WTC11 (cell line): ENCODE measurements at regions not wholly inside any gene's neighbourhood (a gene's known extent, or its start where the extent isn't known, plus 50 kb on each side); places are given as distances from the start of the nearest gene placed in this dataset.

Experiments
- ARID4B ChIP-seq: sonication (generic); formaldehyde crosslinking; IDR thresholded peaks from 2 replicates; pipeline ENCODE4 v1.8.0; 2023; ENCODE audit warnings: missing genetic modification reagents, mild to moderate bottlenecking, borderline replicate concordance
- ATF3 ChIP-seq: sonication (generic); formaldehyde crosslinking; conservative IDR thresholded peaks from 2 replicates; pipeline ENCODE4 v1.8.1; 2022; ENCODE audit warnings: mild to moderate bottlenecking, missing genetic modification reagents
- CTCF ChIP-seq: fragments of 200-600 bp; IDR thresholded peaks from 2 replicates; pipeline ENCODE4 v1.8.0; 2022; ENCODE audit warnings: antibody characterized with exemption
- ESRRA ChIP-seq: sonication (generic); formaldehyde crosslinking; IDR thresholded peaks from 2 replicates; pipeline ENCODE4 v1.8.1; 2022; ENCODE audit warnings: mild to moderate bottlenecking, missing genetic modification reagents, borderline replicate concordance
- FOXK1 ChIP-seq: sonication (generic); formaldehyde crosslinking; IDR thresholded peaks from 2 replicates; pipeline ENCODE4 v1.8.0; 2022; ENCODE audit warnings: mild to moderate bottlenecking, moderate library complexity, missing genetic modification reagents
- MAX ChIP-seq: sonication (generic); formaldehyde crosslinking; IDR thresholded peaks from 2 replicates; pipeline ENCODE4 v1.8.0; 2022; ENCODE audit warnings: mild to moderate bottlenecking, missing genetic modification reagents
- NR2C2 ChIP-seq: sonication (generic); formaldehyde crosslinking; IDR thresholded peaks from 2 replicates; pipeline ENCODE4 v1.8.0; 2022; ENCODE audit warnings: mild to moderate bottlenecking, missing genetic modification reagents
- NR3C1 ChIP-seq: sonication (generic); formaldehyde crosslinking; conservative IDR thresholded peaks from 2 replicates; pipeline ENCODE4 v1.8.1; 2023; ENCODE audit warnings: low read depth, mild to moderate bottlenecking, missing genetic modification reagents
- PRDM15 ChIP-seq: sonication (generic); formaldehyde crosslinking; IDR thresholded peaks from 2 replicates; pipeline ENCODE4 v1.8.0; 2022; ENCODE audit warnings: missing genetic modification reagents
- PREB ChIP-seq: sonication (generic); formaldehyde crosslinking; IDR thresholded peaks from 2 replicates; pipeline ENCODE4 v1.8.1; 2022; ENCODE audit warnings: mild to moderate bottlenecking, missing genetic modification reagents, moderate library complexity, borderline replicate concordance
- RORB ChIP-seq: fragments of 250-450 bp; sonication (Bioruptor Pico); IDR thresholded peaks from 2 replicates; pipeline ENCODE4 v1.9.0; 2021; ENCODE audit warnings: mild to moderate bottlenecking

- TF ChIP-seq ARID4B (CRISPR knock-in tag) (no peak), PRDM15 (CRISPR knock-in tag) (no peak), CTCF (no peak), NR3C1 (CRISPR knock-in tag) (no peak), ESRRA (no peak), MAX (CRISPR knock-in tag) (no peak), RORB (CRISPR knock-in tag) (no peak), FOXK1 (CRISPR knock-in tag) (no peak), ATF3 (no peak), PREB (CRISPR knock-in tag) (no peak), NR2C2 (CRISPR knock-in tag) (no peak)
Observed at GRCh38 chr6:155895641-155896040, 440.0 kb upstream of the NOX3 start.
